CD4-positive, alpha-beta T cell (primary cell): ENCODE measurements at regions not wholly inside any gene's neighbourhood (a gene's known extent, or its start where the extent isn't known, plus 50 kb on each side); places are given as distances from the start of the nearest gene placed in this dataset.

Source experiments
- ATAC-seq: fragments of 200-7000 bp; cut with Tn5 transposase; one replicate; pipeline ENCODE4 v1.10.0; 2022; ENCODE audit warnings: mild to moderate bottlenecking; ENCODE audit not compliant: poor library complexity
- CTCF ChIA-PET: fragments of 350-600 bp; sonication (Branson Sonifier 250); formaldehyde crosslinking; loops from one replicate; lab custom pipeline; 2021; ENCODE audit warnings: antibody characterized with exemption, inconsistent platforms; lab: Charles Lee
- POLR2A ChIA-PET: fragments of 350-600 bp; sonication (Branson Sonifier 250); formaldehyde crosslinking; loops from one replicate; lab custom pipeline; 2021; ENCODE audit warnings: antibody characterized with exemption, inconsistent platforms; lab: Charles Lee
- DNase-seq, 14 experiments: peaks; one replicate each; pipeline ENCODE4 v3.0.0-alpha.2; 2013 to 2020; ENCODE audit warnings: mixed read lengths in 2 of 14
- H3K27ac ChIP-seq, 2 donors: one replicate each; pipeline versions ENCODE4 v1.5.1 to v1.7.0; 2013; ENCODE audit warnings: low read length in 2 of 2, low read depth in 1 of 2, mild to moderate bottlenecking in 1 of 2
- H3K27me3 ChIP-seq, 2 experiments: 1 replicate in 1 of 2; 2 replicates in 1 of 2; pipeline versions ENCODE4 v1.6.1 to v1.7.0; 2013; ENCODE audit warnings: low read length in 2 of 2, control low read depth in 1 of 2, mild to moderate bottlenecking in 1 of 2, moderate library complexity in 1 of 2; ENCODE audit not compliant: insufficient read depth in 2 of 2, control insufficient read depth in 1 of 2
- H3K36me3 ChIP-seq: one replicate; pipeline ENCODE4 v1.6.1; 2013; ENCODE audit warnings: low read length, control low read depth; ENCODE audit not compliant: insufficient read depth
- H3K4me1 ChIP-seq: one replicate; pipeline ENCODE4 v1.6.1; 2013; ENCODE audit warnings: low read length, control low read depth; ENCODE audit not compliant: insufficient read depth
- H3K4me3 ChIP-seq: one replicate; pipeline ENCODE4 v1.5.1; 2013; ENCODE audit warnings: mild to moderate bottlenecking, low read length, moderate library complexity
- H3K9me3 ChIP-seq, 2 experiments: 1 replicate in 1 of 2; 2 replicates in 1 of 2; pipeline versions ENCODE4 v1.6.1 to v1.7.0; 2013; ENCODE audit warnings: low read length in 2 of 2, mild to moderate bottlenecking in 2 of 2, control low read depth in 1 of 2, moderate library complexity in 1 of 2; ENCODE audit not compliant: control insufficient read depth in 1 of 2, insufficient read depth in 1 of 2
- H3K27ac Mint-ChIP-seq: one replicate; pipeline ENCODE4 v1.8.0; 2020; ENCODE audit warnings: mixed read lengths
- H3K27me3 Mint-ChIP-seq: one replicate; pipeline ENCODE4 v1.8.0; 2021; ENCODE audit warnings: mixed read lengths
- H3K36me3 Mint-ChIP-seq: one replicate; pipeline ENCODE4 v1.8.0; 2021; ENCODE audit warnings: low read depth, mixed read lengths
- H3K4me1 Mint-ChIP-seq: one replicate; pipeline ENCODE4 v1.8.0; 2021; ENCODE audit warnings: low read depth, mixed read lengths
- H3K4me3 Mint-ChIP-seq: one replicate; pipeline ENCODE4 v1.8.0; 2020; ENCODE audit warnings: mild to moderate bottlenecking, mixed read lengths
- H3K9me3 Mint-ChIP-seq: one replicate; pipeline ENCODE4 v1.8.0; 2020; ENCODE audit warnings: mixed read lengths
- CTCF ChIP-seq: fragments of 200-600 bp; IDR thresholded peaks from one replicate; pipeline ENCODE4 v1.8.0; 2022; ENCODE audit warnings: antibody characterized with exemption, mild to moderate bottlenecking
- intact Hi-C, 2 experiments: fragments of 100-400 bp; cut with DNase I in 1 of 2; cut with micrococcal nuclease in 1 of 2; formaldehyde crosslinking; loops; one replicate each; pipeline versions ENCODE4 v1.15.1 to v1.9.0; 2023 to 2025; cut with DNase I, micrococcal nuclease

GRCh38 chr18:27312153-27312552 lies 127.0 kb upstream of the CHST9 start:
- Mint-ChIP-seq H3K9me3 (no peaks in the 10 kb centered on the region), H3K4me1 (no peaks in the 10 kb centered on the region), H3K4me3 (no peak overlapping the region), H3K36me3 (no peaks in the 10 kb centered on the region), H3K27me3 (no peaks in the 10 kb centered on the region), H3K27ac (no peak overlapping the region)
- Histone ChIP-seq H3K9me3 (no peaks in the 10 kb centered on the region), H3K4me1 (no peaks in the 10 kb centered on the region), H3K36me3 (no peaks in the 10 kb centered on the region), H3K27me3 (no peaks in the 10 kb centered on the region), H3K4me3 (no peak overlapping the region), H3K27ac (no peak overlapping the region)
- ATAC-seq = no peak
- intact Hi-C loops = no loop called here
- DNase-seq = no peak
- ChIA-PET POLR2A (no interaction called here), CTCF (no interaction called here)
- TF ChIP-seq CTCF = no peak

GRCh38 chr18:27311114-27311513 lies 126.0 kb upstream of the CHST9 start:
- Histone ChIP-seq H3K9me3 (no peaks in the 10 kb centered on the region), H3K36me3 (no peaks in the 10 kb centered on the region), H3K27ac (no peak overlapping the region), H3K4me1 (no peaks in the 10 kb centered on the region), H3K27me3 (no peaks in the 10 kb centered on the region), H3K4me3 (no peak overlapping the region)
- no peak for ATAC-seq
- Mint-ChIP-seq H3K4me1 (no peaks in the 10 kb centered on the region), H3K36me3 (no peaks in the 10 kb centered on the region), H3K27ac (no peak overlapping the region), H3K4me3 (no peak overlapping the region), H3K9me3 (peaks cover 2% of the 10 kb centered on the region), H3K27me3 (no peaks in the 10 kb centered on the region)
- ChIA-PET POLR2A (no interaction called here), CTCF (no interaction called here)
- intact Hi-C loops = no loop called here
- no peak for DNase-seq
- TF ChIP-seq CTCF = no peak

- intact Hi-C loops = no loop called here
These were observed 116.7 kb upstream of the CHST9 start for GRCh38 chr18:27301615-27302378.

More at GRCh38 chr18:27301615-27302378, 116.7 kb upstream of the CHST9 start:
- Mint-ChIP-seq H3K4me1 (no peaks in the 10 kb centered on the region), H3K36me3 (no peaks in the 10 kb centered on the region), H3K27me3 (no peaks in the 10 kb centered on the region), H3K27ac (no peak overlapping the region), H3K4me3 (no peak overlapping the region), H3K9me3 (peaks cover 2% of the 10 kb centered on the region)
- CTCF ChIA-PET = no interaction called here
- POLR2A ChIA-PET = no interaction called here
- Histone ChIP-seq H3K27me3 (no peaks in the 10 kb centered on the region), H3K36me3 (no peaks in the 10 kb centered on the region), H3K27ac (no peak overlapping the region), H3K9me3 (peaks cover 0 to 3% of the 10 kb centered on the region in 2 experiments), H3K4me3 (no peak overlapping the region), H3K4me1 (no peaks in the 10 kb centered on the region)
- TF ChIP-seq CTCF = no peak
- ATAC-seq (no peak), DNase-seq (no peak)
